Thyroid gland (tissue), 4 donors: ENCODE measurements at regions not wholly inside any gene's neighbourhood (a gene's known extent, or its start where the extent isn't known, plus 50 kb on each side); places are given as distances from the start of the nearest gene placed in this dataset.

Experiments
- DNase-seq, 2 donors: peaks; one replicate each; pipeline ENCODE4 v3.0.0-alpha.2; 2019
- H3K27ac ChIP-seq, 3 donors: fragments of 200-600 bp; sonication (generic); 1 replicate in 2 of 3; 2 replicates in 1 of 3; pipeline ENCODE4 v1.5.1; 2016 to 2019; ENCODE audit warnings: mild to moderate bottlenecking in 1 of 3, moderate library complexity in 1 of 3
- H3K27me3 ChIP-seq: fragments of 200-600 bp; sonication (generic); one replicate; pipeline ENCODE4 v1.5.1; 2019
- H3K36me3 ChIP-seq, 2 donors: fragments of 200-600 bp; sonication (generic); one replicate each; pipeline ENCODE4 v1.5.1; 2016 to 2019
- H3K4me1 ChIP-seq, 2 donors: fragments of 200-600 bp; sonication (generic); one replicate each; pipeline ENCODE4 v1.5.1; 2017 to 2019
- H3K4me3 ChIP-seq, 3 donors: fragments of 200-600 bp; sonication (generic); replicated peaks in 1 of 3; 1 replicate in 2 of 3; 2 replicates in 1 of 3; pipeline ENCODE4 v1.5.1; 2016; ENCODE audit warnings: mild to moderate bottlenecking in 1 of 3
- H3K9me3 ChIP-seq: fragments of 200-600 bp; sonication (generic); one replicate; pipeline ENCODE4 v1.5.1; 2017
- CTCF ChIP-seq, 6 experiments: fragments of 200-600 bp in 3 of 6; fragments of 450-650 bp in 3 of 6; sonication (generic) in 3 of 6; IDR thresholded peaks; one replicate each; pipeline ENCODE4 v1.5.1; 2016 to 2019; ENCODE audit warnings: antibody characterized with exemption in 6 of 6, mild to moderate bottlenecking in 2 of 6, inconsistent platforms in 1 of 6, moderate library complexity in 1 of 6
- POLR2A ChIP-seq, 2 donors: fragments of 450-650 bp; IDR thresholded peaks; one replicate each; pipeline ENCODE4 v1.6.1; 2017; ENCODE audit warnings: antibody characterized with exemption in 2 of 2, mild to moderate bottlenecking in 2 of 2, moderate library complexity in 1 of 2
- WGBS, 2 donors: methylation state at CpG; one replicate each; pipeline ENCODE4 v1.1.5; 2017; 5-methylcytosine and 5-hydroxymethylcytosine counted together
- intact Hi-C: fragments of 100-400 bp; cut with DNase I; formaldehyde crosslinking; loops from one replicate; pipeline ENCODE4 v1.15.1; 2023

- TF ChIP-seq POLR2A (IDR thresholded peaks at IDR 0.05), result no peak
- TF ChIP-seq CTCF (IDR thresholded peaks at IDR 0.05), result no peak
These were observed 180.0 kb downstream of the SPATA31D1 start for GRCh38 chr9:82168585-82168984.

GRCh38 chr9:82170866-82171265 lies 182.3 kb downstream of the SPATA31D1 start:
- Histone ChIP-seq H3K36me3 (no peaks in the 10 kb centered on the region), H3K27me3 (no peaks in the 10 kb centered on the region), H3K4me1 (no peaks in the 10 kb centered on the region), H3K4me3 (no peak overlapping the region), H3K9me3 (no peaks in the 10 kb centered on the region), H3K27ac (no peak overlapping the region)
- 59 to 66% methylated on average over 3 of the region's 3 CpGs for WGBS, 2 donors
- TF ChIP-seq POLR2A (IDR thresholded peaks at IDR 0.05) (no peak), CTCF (IDR thresholded peaks at IDR 0.05) (no peak)
- DNase-seq, result no peak
- intact Hi-C loops, result no loop called here

More at GRCh38 chr9:82168585-82168984, 180.0 kb downstream of the SPATA31D1 start:
- intact Hi-C loops, result no loop called here
- Histone ChIP-seq H3K9me3 (no peaks in the 10 kb centered on the region), H3K36me3 (no peaks in the 10 kb centered on the region), H3K27me3 (no peaks in the 10 kb centered on the region), H3K4me3 (no peak overlapping the region), H3K27ac (no peak overlapping the region), H3K4me1 (no peaks in the 10 kb centered on the region)
- no peak for DNase-seq
- 73 to 89% methylated on average over 3 of the region's 3 CpGs for WGBS, 2 donors

DNA sequence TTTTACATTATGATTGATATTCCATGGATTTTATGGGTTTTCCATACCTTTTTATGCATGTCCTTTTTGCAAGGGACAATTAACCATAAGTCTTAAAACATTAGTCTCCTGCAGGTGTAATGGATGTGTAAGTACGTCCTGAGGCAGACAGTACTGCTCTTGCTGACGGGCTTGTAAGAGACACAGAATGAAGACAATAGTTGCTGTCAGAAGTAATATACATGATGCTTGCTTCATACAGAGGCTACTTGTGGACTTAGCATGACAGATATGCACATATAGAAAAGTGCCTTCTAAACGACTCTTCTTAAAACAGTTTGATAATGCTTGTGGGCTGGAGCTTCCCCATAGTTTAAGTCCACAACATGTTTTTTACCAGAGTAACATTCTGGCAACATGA lies 182.7 kb downstream of the SPATA31D1 start:
- H3K4me1 ChIP-seq, result no peaks in the 10 kb centered on the region
- intact Hi-C loops, result no loop called here
- WGBS, 2 donors, result 92 to 96% methylated on average over 3 of the region's 3 CpGs
- H3K27ac ChIP-seq, result no peak overlapping the region
- H3K27me3 ChIP-seq, result no peaks in the 10 kb centered on the region
- H3K4me3 ChIP-seq, result no peak overlapping the region
- DNase-seq, result no peak
- TF ChIP-seq POLR2A (IDR thresholded peaks at IDR 0.05), result no peak
- TF ChIP-seq CTCF (IDR thresholded peaks at IDR 0.05), result no peak
- H3K9me3 ChIP-seq, result no peaks in the 10 kb centered on the region
- no peaks in the 10 kb centered on the region for H3K36me3 ChIP-seq

DNA sequence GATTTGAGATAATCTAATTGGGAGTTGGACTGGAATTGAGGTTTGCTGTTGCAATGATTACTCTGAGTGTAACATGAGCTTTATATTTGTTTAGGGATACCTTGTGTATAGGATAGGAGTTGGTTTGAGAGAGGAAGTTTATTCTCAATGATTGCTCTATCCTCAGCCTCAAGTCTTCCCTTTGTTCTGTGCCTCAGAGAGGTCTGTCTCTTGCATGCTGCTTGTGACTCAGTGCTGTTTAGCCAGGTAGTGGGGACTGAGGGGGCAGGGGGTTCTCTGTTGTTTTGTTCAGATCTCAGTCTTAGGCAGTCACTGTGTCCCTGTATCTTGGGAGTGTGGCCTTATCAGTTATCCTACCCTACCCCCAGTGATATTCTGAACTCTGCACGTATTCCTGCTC lies 192.1 kb downstream of the SPATA31D1 start:
- intact Hi-C loops, result no loop called here
- TF ChIP-seq CTCF (IDR thresholded peaks at IDR 0.05) (no peak), POLR2A (IDR thresholded peaks at IDR 0.05) (no peak)
- no peak for DNase-seq
- Histone ChIP-seq H3K4me1 (no peaks in the 10 kb centered on the region), H3K27ac (no peak overlapping the region), H3K36me3 (no peaks in the 10 kb centered on the region), H3K4me3 (no peak overlapping the region), H3K27me3 (no peaks in the 10 kb centered on the region), H3K9me3 (no peaks in the 10 kb centered on the region)
- WGBS, 2 donors, result 91 to 95% methylated on average over 1 of the region's 1 CpG

GRCh38 chr9:82183181-82183860 lies 194.7 kb downstream of the SPATA31D1 start:
- no peak for DNase-seq
- Histone ChIP-seq H3K9me3 (no peaks in the 10 kb centered on the region), H3K36me3 (no peaks in the 10 kb centered on the region), H3K27me3 (no peaks in the 10 kb centered on the region), H3K27ac (no peak overlapping the region), H3K4me3 (no peak overlapping the region), H3K4me1 (no peaks in the 10 kb centered on the region)
- no peak for TF ChIP-seq POLR2A (IDR thresholded peaks at IDR 0.05)
- no peak for TF ChIP-seq CTCF (IDR thresholded peaks at IDR 0.05)
- intact Hi-C loops, result no loop called here
